GM18867 (cell line): ENCODE measurements at regions not wholly inside any gene's neighbourhood (a gene's known extent, or its start where the extent isn't known, plus 50 kb on each side); places are given as distances from the start of the nearest gene placed in this dataset.

ENCODE experiments used
- ATAC-seq: cut with Tn5 transposase; IDR thresholded peaks from one replicate; pipeline ENCODE4 v1.9.1; 2021; ENCODE audit warnings: mild to moderate bottlenecking, moderate library complexity; ENCODE audit not compliant: unreplicated experiment

GRCh38 chr3:23663661-23664186 lies 142.0 kb upstream of the UBE2E1 start:
- ATAC-seq = no peak

GRCh38 chr3:23664459-23664858 lies 141.3 kb upstream of the UBE2E1 start:
- ATAC-seq = no peak

GRCh38 chr3:23665741-23666140 lies 140.0 kb upstream of the UBE2E1 start:
- no peak for ATAC-seq

DNA sequence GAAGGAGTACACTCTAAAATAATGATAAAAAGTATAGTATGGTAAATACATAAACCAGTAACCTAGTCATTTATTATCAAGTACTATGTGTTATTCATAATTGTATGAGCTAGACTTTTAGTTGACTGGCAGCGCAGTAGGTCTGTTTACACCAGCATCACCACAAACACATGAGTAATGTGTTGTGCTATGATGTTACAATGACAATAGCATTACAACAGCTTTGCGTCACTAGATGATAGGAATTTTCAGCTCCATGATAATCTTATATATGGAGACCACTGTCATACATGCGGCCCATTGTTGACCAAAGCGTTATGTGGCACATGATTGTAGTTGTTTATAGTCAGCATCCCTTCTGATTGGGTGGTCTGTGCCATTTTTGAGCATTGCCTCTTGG lies 138.9 kb upstream of the UBE2E1 start:
- no peak for ATAC-seq

- ATAC-seq = no peak
Measured at GRCh38 chr3:23667536-23668429, 138.0 kb upstream of the UBE2E1 start.

GRCh38 chr3:23668430-23668904 lies 137.3 kb upstream of the UBE2E1 start:
- no peak for ATAC-seq

DNA sequence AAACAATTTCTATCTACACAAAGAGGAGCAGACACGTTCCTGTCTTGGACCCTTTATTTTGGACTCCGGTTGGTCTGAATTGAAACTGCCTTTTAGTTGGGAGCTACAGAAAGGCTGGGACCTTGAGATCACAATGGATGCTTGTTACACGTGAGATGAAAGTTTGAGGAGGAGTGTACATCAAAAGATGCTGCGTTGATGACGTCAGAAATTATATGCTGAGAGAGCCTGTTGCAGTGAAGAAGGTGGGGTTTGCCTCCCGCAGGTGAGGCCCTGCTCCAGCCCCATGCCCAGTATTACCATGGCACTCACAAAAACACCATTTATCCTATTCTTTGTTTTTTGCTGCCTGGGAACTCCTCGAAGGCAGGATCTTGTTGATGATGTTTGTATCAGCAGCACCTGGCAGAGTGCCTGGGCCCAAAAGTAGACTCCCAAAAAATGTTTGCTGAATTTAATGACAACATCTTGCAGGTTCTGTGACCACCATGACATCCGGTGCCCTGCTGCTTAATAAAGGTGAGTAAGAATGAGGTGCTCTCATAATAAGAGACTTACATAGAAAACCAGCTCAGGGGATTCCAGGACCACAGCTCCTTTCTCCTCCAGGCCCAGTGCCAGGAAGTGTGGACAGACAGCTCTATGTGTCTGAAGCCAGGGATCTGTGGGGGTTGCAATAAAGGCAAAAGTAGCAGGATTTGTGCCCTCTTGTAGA lies 136.1 kb upstream of the UBE2E1 start:
- ATAC-seq = no peak

DNA sequence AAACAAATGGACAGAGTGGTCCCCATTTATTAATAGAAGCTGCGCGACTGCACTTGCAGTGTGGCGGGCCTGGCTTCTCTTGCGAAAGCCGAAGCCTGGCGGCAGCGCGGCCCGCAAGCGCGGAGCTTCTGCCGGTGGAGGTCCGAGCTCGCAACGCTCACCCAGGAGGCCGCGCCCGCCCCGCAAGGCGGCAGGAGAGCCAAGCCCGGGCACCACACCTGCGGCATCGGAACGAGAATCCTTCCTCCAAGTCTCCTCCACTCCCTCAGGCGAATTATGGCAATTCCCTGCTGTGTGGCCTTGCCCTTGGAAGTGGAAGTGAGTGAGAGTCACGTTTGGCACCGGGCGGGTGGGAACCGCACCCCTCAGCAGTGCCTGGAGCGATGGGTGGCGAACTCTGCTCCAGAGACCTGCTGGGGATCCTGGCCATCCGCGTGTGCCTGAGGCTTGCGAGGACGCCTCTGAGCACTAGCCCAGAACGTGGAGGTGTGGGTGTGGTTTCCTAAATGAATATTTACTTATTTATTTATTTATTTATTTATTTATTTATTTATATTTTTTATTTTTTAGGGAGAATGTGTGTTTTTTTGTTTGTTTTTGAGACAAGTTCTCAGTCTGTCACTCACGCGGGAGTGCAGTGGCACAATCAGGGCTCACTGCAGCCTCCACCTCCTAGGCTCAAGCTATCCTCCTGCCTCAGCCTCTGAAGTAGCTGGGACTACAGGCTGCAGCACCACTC lies 133.7 kb upstream of the UBE2E1 start:
- no peak for ATAC-seq

- ATAC-seq = no peak
Measured at GRCh38 chr3:23672628-23673027, 133.1 kb upstream of the UBE2E1 start.

DNA sequence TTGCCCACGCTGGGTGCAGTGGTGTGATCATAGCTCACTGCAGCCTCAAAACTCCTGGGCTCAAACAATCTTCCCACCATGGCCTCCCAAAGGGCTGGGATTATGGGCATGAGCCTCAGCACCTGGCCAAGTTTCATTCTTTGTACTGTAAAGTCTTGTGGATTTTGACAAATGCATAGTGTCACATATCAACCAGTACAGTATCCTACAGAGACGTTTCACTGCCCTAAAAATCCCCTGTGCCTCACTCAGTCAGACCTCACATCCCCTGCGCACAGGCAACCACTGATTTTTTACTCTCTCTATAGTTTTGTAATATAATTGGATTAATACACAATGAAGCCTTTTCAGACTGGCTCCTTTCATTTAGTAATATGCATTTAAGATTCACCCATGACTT lies 130.7 kb upstream of the UBE2E1 start:
- ATAC-seq = no peak

DNA sequence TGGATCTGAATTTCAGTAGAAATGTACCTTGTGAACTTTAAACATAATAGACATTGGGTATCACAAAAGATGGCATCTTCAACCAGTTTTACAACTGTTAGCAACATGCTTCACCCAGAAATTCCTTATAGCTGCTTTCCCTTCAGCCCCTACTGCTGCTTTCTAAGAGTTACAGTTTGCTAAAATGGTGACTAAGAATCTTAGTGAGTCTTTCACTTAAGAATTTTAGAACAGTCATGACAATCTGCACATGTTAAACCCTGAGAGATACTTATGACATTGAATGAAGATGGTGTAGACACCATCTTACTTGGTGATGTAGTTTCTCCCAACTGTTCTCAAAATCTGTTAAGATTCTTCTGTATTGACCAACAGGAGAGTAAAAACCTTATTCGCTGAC lies 129.7 kb upstream of the UBE2E1 start:
- ATAC-seq = no peak

- no peak for ATAC-seq
Measured at GRCh38 chr3:23682646-23683045, 123.1 kb upstream of the UBE2E1 start.

DNA sequence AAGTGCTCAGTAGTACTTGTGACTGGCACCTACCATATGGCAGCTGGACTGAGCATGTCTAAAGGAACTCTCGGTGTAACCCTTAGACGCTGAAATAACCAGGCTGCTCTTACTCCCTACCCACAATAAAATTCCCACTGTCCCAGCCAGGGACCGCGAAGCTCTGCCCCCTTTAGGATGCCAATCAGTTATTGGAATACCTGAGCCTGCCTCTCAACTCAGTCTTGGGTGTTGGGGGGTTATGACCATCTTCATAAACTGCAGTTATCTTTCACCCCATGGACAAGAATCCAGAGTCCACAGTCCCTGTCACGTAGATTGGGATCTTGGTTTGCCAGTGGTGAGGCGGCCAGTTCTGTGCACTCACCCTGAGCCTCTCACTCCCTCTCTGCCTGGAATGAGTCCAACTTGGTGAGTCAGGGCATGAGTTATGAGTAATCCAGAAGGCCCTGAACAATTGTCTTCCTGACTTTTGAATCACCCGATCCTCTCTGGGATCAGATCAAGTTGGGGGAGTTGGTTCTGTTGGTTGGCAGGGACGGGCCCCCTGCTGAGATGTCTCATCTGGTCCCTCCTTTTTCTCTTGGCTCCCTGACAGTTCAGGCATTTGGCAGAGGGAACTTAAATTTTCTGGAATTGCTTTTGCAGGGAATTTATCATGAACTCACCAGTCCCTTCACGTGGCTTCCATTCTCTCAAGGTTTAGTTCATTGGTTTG lies 120.1 kb upstream of the UBE2E1 start:
- ATAC-seq = no peak

DNA sequence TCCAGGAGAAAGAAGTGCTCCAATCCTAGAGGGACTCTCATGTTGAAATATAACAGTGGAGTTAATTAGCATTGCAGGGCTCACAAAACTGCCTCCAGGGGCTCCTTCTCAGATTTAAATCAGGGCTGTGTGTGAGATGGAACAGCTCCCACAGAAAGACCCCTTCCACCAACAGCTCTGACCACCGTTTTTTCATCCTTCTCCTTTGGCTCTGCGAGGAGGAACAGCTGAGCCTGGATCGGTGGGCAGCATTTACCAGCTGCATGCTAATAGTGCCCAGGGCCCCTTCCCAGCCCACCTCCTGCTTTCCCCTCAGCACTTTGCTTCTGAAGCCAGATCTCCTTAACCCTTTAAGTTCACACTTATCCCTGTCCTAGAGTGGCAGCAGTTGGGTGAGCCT lies 119.2 kb upstream of the UBE2E1 start:
- ATAC-seq = no peak

DNA sequence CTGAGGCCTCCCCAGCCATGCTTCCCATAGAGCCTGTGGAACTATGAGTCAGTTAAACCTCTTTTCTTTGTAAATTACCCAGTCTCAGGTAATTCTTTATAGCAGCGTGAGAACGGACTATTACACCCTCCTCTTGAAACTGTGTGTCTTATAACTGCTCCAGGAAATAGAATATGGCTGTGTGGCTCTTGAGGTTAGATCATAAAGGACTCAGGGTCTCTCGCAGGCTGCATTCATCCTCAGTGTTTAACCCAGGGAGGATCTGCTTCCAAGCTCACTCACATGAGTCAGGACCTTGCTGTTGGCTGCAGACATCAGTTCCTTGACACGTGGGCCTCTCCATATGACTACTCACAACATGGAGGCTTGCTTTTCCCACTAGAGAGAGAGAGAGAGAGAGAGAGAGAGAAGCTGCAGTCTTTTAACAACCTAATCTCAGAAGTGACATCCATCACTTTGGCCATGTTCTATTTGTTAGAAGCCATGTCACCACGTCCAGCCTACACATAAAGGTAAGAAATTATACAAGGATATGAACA lies 114.3 kb upstream of the UBE2E1 start:
- ATAC-seq = no peak

- ATAC-seq = no peak
Measured at GRCh38 chr3:23696842-23697241, 108.9 kb upstream of the UBE2E1 start.

DNA sequence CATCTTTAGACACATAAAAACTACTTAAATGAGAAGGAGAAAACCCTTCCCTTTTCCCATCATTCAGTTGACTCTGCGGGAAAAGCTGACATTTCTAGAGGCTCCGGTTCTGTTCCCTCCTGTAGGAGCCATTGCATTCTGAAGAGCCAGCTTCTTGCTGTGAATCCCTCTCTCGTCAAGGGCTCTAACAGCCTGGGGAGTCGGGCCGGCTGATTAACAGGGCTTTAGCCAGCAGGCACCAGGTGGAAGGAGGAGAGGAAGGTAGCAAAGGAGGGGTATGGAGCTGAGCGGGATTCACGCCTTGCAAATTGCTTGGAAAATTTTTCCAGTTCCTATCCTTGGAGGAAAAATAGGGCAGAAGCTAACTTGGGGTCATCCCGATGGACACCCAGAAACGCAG lies 108.3 kb upstream of the UBE2E1 start:
- no peak for ATAC-seq

DNA sequence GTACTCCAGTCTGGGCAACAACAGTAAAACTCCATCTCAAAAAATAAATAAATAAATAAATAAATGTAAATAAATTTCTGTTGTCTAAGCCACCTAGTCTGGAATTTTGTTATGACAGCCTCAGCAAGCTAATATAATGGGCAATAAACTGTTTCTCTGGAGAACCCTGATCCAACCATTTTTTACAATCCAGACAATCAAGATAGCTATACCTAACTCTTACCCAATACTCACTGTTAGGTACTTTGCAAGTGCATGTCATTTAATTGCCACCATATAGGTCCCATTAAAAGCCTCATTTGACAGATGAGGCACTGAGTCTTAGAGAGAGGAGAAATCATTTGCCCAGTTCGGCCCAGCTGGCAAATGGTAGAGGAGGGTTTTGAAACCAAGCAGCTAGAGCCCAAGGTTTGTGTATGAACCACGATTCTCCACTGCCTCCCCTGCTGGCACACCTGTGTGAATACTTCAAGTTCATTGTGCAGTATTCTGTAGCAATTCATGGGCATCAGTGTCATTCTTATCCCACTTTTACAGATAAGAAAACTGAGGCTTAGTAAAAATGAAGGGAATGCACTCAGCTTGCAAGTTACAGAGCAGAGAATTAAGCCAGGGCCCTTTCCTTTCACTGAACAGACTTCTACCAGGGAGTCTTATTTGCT lies 107.0 kb upstream of the UBE2E1 start:
- peak; percentile 76 for ATAC-seq

DNA sequence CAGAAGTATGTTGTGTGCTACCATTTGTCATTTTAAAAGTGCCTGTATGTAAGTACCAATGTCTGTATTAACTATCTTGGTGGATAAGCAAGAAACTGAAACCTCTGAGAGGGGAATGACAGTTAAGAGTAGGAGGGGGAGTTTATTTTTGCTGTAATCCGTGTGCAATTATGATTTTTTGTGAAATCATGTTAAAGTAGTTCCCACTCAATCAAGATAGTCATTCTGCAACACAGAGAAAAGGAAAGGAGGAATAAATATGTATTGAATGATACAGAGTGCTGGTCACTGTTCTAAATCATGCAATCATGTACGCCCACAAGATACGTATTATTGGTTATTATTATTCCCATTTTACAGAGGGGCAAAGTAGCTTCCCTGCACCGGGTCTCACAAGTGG lies 105.1 kb upstream of the UBE2E1 start:
- no peak for ATAC-seq
